BJ (cell line): ENCODE measurements at regions not wholly inside any gene's neighbourhood (a gene's known extent, or its start where the extent isn't known, plus 50 kb on each side); places are given as distances from the start of the nearest gene placed in this dataset.

ENCODE experiments used
- CTCF ChIA-PET: fragments of 350-600 bp; formaldehyde crosslinking; extraction: SDS; loops from one replicate; lab custom pipeline; 2021; ENCODE audit warnings: antibody characterized with exemption, inconsistent platforms; lab: Yijun Ruan, JAX
- POLR2A ChIA-PET: fragments of 300-600 bp; sonication (Branson Sonifier 250); formaldehyde crosslinking; extraction: SDS; loops from one replicate; lab custom pipeline; 2021; ENCODE audit warnings: antibody characterized with exemption; lab: Charles Lee
- DNase-seq: peaks from one replicate; pipeline ENCODE4 v3.0.0-alpha.2; 2011; ENCODE audit warnings: low read depth
- H3K27me3 ChIP-seq: 2 replicates; pipeline ENCODE4 v1.6.0; 2011; ENCODE audit warnings: low read length; ENCODE audit not compliant: control insufficient read depth, insufficient read depth
- H3K36me3 ChIP-seq: 2 replicates; pipeline ENCODE4 v1.5.1; 2011; ENCODE audit warnings: low read length; ENCODE audit not compliant: control insufficient read depth, insufficient read depth
- H3K4me3 ChIP-seq: 2 replicates; pipeline ENCODE4 v1.5.1; 2011; ENCODE audit warnings: low read depth, mild to moderate bottlenecking, control low read depth, low read length
- CTCF ChIP-seq: IDR thresholded peaks from 2 replicates; pipeline ENCODE4 v1.5.1; 2011; ENCODE audit warnings: low read depth, mild to moderate bottlenecking, control low read depth, inconsistent platforms, low read length, moderate library complexity; ENCODE audit not compliant: insufficient read depth

GRCh38 chr21:26281506-26281905 lies 110.9 kb upstream of the APP start:
- H3K36me3 ChIP-seq = no peaks in the 10 kb centered on the region
- ChIA-PET CTCF (no interaction called here), POLR2A (no interaction called here)
- no peak for DNase-seq
- peaks cover 4% of the 10 kb centered on the region; the same call in 1 of the 2 replicates for H3K27me3 ChIP-seq
- no peak for TF ChIP-seq CTCF
- H3K4me3 ChIP-seq = no peak overlapping the region

- ChIA-PET CTCF (no interaction called here), POLR2A (no interaction called here)
- no peak for DNase-seq
- H3K4me3 ChIP-seq = no peak overlapping the region
- no peak for TF ChIP-seq CTCF
- H3K27me3 ChIP-seq = peaks cover 4% of the 10 kb centered on the region; the same call in 1 of the 2 replicates
- H3K36me3 ChIP-seq = no peaks in the 10 kb centered on the region
Observed at GRCh38 chr21:26280775-26281174, 110.2 kb upstream of the APP start.

GRCh38 chr21:26280148-26280547 lies 109.6 kb upstream of the APP start:
- no peak overlapping the region for H3K4me3 ChIP-seq
- ChIA-PET CTCF (interaction anchor here (0.6 kb wide), 2 partner anchors 14 to 227 kb away, joined by 3 to 4 read pairs; no protein-coding TSS in a partner anchor), POLR2A (interaction anchor here (0.6 kb wide), 1 partner anchor 31 kb away, joined by 12 read pairs; no protein-coding TSS in a partner anchor)
- TF ChIP-seq CTCF = no peak
- no peak for DNase-seq
- no peaks in the 10 kb centered on the region for H3K36me3 ChIP-seq
- peaks cover 4% of the 10 kb centered on the region; the same call in 1 of the 2 replicates for H3K27me3 ChIP-seq

GRCh38 chr21:26275801-26276200 lies 105.2 kb upstream of the APP start:
- Histone ChIP-seq H3K27me3 (no peaks in the 10 kb centered on the region), H3K36me3 (no peaks in the 10 kb centered on the region), H3K4me3 (no peak overlapping the region)
- POLR2A ChIA-PET = no interaction called here
- DNase-seq = no peak
- CTCF ChIA-PET = no interaction called here
- no peak for TF ChIP-seq CTCF

- TF ChIP-seq CTCF = no peak
- ChIA-PET CTCF (no interaction called here), POLR2A (no interaction called here)
- DNase-seq = no peak
- no peaks in the 10 kb centered on the region for H3K27me3 ChIP-seq
- no peaks in the 10 kb centered on the region for H3K36me3 ChIP-seq
- H3K4me3 ChIP-seq = no peak overlapping the region
Observed at GRCh38 chr21:26273686-26274313, 103.2 kb upstream of the APP start.
